CD4-positive, alpha-beta T cell treated with Interleukin-6 at 100 ng/mL for 8 hours (primary cell): ENCODE measurements at regions not wholly inside any gene's neighbourhood (a gene's known extent, or its start where the extent isn't known, plus 50 kb on each side); places are given as distances from the start of the nearest gene placed in this dataset.

Experiments used
- DNase-seq: peaks from one replicate; pipeline ENCODE4 v3.0.0-alpha.2; 2020; ENCODE audit warnings: mixed read lengths, low spot score

DNA sequence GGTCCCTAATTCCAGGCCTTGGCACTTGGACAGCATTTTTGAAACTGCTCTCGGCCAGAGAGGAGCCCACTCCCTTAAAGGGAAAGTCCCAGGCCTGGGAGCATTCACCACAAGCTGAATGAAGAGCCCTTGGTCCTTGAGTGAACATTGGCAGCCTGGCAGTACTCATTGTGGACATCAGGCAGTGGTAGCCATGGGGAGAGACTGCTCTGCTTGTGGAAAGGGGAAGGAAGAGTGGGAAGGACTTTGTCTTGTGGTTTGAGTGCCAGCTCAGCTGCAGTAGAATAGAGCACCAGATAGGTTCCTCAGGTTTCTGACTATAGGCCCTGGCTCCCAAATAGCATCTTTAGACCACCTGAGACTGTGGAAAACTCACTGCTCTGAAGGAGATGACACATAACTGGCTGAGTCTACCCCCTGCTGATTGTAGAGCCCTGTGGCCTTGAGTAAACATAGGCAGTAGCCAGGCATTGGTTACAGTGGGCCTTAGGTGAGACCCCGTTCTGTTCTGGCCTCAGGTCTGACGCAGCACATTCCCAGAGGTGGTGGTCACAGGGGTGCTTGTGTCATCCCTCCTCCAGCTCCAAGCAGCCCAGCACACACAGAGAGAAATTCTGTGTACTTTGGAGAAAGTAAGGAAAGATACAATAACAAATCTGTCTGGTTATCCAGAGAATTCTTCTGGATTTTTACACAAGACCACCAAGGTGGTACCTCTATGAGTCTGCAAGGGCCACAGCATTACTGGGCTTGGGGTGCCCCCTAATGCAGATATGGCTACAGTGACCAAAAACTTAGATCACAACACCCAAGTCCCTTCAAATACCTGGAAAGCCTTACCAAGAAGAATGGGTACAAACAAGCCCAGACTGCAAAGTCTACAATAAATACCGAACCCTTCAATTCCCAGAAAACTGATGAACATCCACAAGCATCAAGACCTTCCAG lies 153.8 kb downstream of the GNAI1 start:
- DNase-seq: no peak

DNA sequence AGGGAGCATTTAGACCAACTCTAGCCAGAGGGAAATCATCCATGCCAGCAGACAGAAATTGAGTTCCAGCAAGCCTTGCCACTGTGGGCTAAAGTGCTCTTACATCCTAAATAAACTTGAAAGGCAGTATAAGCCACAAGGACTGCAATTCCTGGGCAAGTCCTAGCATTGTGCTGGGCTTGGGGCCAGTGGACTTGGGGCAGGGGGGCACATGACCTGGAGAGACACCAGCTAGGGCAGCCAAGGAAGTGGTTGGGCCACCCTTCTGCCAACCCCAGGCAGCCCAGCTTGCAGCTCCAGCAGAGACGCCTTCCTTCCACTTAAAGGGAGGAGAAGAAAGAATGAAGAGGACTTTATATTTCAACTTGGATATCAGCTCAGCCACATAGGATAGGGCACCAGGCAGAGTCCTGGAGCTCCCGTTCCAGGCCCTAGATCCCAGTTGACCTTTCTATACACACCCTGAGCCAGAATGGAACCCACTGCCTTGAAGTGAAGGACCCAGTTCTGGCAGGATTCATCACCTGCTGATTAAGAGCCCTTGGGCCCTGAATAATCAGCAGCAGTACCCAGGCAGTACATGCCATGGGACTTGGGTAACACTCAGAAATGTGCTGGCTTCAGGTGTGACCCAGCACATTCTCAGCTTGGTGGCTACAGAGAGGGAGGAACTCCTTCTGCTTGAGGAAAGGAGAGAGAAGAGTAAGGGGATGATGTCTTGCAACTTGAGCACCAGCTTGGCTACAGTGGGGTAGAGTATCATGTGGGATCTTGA lies 153.0 kb downstream of the GNAI1 start:
- no peak for DNase-seq

DNA sequence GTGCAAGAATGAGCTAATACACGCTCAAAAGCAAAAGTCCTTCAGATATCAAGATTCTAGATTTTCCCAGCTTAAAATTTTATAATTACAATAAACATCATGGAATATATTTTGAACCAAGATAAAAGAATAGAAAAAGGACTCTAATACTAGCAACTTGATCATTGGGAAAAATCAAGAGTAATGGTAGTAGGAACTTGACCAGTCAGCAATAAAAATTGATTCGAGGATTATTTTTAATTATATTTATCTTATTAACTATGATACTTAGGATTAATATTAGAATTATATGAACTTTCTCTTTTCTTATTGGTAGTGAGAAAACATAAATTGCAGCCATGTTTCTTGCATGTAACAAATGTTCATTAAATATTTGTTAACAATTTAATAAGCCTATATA lies 152.0 kb downstream of the GNAI1 start:
- no peak for DNase-seq

DNA sequence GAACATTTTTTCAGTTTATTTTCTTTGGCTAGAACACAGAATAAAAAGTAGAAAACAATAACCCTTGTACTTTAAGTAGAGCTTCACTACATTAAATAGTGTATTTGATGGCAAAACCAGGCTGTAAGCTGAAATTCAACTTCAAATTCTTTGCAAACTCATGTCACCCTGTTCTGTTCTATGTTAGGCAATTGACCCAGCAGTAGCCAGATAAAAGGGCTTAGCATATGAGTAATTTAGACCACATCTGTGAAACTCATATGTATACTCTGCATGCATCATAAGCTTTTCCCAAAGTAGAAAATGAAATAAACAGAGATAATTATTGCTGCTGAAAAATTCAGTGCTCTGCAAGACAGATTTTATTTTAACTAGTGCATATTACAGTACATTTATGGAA lies 150.2 kb downstream of the GNAI1 start:
- no peak for DNase-seq

DNA sequence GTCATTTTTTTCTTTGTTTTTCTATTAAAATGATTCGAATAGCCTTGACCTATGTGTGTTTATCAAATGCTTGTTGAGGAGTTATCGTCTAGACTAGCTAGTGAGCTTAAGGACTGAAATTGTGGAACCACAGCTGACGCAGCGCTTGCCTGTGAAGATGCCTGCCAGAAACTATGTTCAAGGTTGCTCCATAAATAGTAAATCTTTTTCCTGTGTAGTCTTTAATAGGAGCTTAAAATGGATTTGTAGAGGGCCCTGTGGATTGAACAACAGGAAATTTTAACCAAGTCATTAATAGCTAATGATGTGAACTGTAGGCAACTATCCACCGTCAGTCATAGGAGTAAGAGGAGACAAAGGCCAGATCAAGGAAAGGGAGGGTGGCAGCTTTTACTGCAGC lies 145.1 kb downstream of the GNAI1 start:
- no peak for DNase-seq

DNA sequence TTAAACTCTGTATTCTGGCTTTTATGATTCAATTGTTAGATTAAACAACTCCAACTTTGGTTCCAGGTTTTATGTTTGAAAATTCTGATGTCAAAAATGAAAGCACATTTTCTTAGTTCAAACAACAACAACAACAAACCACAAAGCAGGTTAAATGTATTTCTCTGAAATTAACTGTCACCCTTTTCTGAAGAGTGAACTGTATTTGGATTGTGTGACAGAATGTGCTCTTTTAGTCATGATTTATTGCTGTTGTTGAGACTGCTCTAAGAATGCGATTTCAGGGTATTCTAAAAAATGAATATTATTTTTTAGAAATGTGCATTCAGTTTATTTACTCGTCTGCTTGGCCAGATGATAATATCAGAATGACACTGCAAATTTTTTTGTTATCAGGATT lies 144.1 kb downstream of the GNAI1 start:
- DNase-seq: no peak

DNA sequence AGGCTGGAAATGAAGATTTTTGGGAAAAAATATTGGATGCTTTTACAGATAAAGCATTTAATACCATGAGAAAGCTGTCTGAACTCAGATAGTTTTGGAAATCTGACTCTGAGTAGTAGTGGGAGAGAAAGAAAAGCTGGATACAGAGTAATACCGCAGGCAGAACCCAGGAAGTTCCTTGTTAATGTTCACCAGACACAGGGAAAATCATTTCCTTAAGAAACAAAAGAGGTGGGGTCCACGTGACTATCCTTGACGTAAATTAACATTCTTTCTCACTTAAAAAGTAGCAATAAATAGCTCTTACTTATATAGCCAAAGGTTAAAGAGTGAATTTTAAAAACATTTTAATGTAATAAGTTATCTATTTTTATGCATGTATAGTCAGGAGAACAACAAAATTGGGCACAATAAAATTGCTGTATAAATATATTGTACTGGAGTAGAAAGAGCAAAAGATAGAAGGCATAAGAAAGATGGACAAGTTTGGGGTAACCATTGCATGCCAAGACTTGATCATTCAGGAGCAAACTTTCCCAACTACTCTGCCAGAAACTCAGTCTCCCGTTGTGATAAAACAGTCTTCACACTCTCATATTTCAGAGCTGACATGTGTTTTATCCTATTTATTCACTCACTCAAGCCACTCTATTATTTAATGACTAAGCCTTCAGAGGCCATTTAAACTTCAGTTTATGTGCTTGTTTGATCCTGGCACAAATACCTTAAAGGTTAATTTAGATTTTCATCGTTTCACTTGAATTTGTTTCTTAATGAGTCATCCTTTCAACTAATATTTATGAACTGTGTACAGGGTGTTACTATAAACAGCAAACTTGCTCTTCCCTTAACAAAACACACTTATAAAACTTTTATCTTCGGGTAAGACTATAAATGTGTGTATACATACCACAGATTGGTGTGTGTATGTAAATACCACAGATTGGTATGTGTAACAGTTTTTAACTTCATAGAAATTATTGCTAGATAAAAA lies 143.1 kb downstream of the GNAI1 start:
- DNase-seq: no peak
